ENCODE measurements at regions not wholly inside any gene's neighbourhood (a gene's known extent, or its start where the extent isn't known, plus 50 kb on each side); places are given as distances from the start of the nearest gene placed in this dataset.

- TF ChIP-seq CTCF (IDR thresholded peaks at IDR 0.05) (no peak), ZFX (IDR thresholded peaks at IDR 0.05; ENCODE audit: borderline replicate concordance) (no peak)
Measured at GRCh38 chr6:8192597-8192996, 90.2 kb upstream of the EEF1E1 start.

All from 22Rv1 (cell line).